HG02870 (cell line): ENCODE measurements at regions not wholly inside any gene's neighbourhood (a gene's known extent, or its start where the extent isn't known, plus 50 kb on each side); places are given as distances from the start of the nearest gene placed in this dataset.
"Not testable (repeated sequence)": the region's sequence is repeated elsewhere in the genome, so short reads cannot be mapped to it uniquely, and the experiment has no call there.

Source experiments
- ATAC-seq: cut with Tn5 transposase; IDR thresholded peaks from one replicate; pipeline ENCODE4 v1.9.1; 2021; ENCODE audit warnings: mild to moderate bottlenecking, moderate library complexity; ENCODE audit not compliant: unreplicated experiment

- no peak for ATAC-seq
Measured at GRCh38 chr11:121873766-121874165, 242.2 kb downstream of the BLID start.

DNA sequence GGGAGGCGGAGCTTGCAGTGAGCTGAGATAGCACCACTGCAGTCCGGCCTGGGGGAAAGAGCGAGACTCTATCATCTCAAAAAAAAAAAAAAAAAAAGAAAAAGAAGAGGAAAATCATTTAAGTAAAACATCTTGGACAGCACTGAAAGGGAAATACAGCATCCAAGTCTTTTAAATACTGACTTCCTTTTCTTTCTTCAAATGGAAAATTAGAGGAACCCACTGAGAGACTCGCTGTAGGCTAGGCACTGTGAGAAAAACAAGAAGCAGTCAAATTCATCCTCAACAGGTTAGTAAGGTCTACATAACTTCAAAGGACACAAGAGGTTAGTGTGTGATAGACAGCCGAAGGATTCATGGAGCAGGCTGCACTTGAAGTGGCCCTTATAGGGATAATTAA lies 243.7 kb downstream of the BLID start:
- ATAC-seq = no peak

- no peak for ATAC-seq
Measured at GRCh38 chr11:121870206-121871045, 245.6 kb downstream of the BLID start.

- ATAC-seq = no peak
Measured at GRCh38 chr11:121869478-121869877, 246.5 kb downstream of the BLID start.

DNA sequence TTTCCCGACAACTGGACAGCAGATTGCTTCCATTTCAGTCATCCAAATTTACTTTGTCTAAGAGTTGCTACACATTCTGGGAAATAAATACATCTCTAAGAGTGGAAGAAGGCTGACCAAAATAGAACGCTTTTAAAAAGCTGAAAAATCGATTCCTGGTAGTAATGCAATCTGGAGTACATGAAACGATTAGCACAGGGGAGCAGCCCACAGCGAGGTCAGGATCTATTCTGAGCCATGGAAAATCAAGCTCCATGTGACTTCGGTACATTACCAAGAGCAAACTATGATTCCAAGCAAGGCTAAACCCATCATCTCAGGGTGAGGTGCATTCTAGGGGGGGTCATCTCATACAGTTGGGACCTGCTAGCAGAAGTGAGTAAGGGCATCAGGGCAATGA lies 249.3 kb downstream of the BLID start:
- no peak for ATAC-seq

DNA sequence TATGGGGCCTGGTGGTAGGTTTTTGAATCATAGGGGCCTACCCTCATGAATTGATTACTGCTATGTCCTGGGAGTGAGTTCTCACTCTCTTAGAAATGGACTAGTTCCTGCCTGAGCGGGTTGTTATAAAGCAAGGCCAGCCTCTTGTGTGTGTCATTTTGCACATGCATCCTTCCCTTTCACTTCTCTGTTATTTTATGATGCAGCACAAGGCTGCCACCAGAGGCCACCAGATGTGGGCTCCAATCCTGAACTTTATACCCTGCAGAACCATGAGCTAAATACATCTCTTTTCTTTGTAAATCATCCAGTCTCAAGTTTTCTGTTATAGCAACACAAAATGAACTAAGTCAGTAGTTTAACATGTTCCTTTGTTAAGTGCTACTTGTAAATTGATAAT lies 251.4 kb downstream of the BLID start:
- no peak for ATAC-seq

DNA sequence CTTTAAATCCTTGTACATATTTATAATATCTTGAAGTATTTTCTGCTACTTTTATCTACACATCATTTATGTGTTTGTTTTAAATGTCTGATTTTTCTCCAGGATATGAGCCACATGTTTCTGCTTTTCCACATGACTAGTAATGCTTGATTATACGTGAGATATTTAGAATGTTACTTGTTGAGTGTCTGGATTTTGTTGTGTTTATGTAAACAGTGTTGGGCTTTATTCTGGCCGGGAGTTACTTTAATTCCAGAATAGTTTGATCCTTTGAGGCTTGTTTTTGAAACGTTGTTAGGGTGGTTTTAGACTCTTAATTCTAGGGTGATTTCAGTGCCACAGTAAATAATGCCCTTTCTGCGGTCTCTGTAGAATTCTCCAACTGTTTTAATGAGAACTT lies 252.9 kb downstream of the BLID start:
- ATAC-seq = no peak

DNA sequence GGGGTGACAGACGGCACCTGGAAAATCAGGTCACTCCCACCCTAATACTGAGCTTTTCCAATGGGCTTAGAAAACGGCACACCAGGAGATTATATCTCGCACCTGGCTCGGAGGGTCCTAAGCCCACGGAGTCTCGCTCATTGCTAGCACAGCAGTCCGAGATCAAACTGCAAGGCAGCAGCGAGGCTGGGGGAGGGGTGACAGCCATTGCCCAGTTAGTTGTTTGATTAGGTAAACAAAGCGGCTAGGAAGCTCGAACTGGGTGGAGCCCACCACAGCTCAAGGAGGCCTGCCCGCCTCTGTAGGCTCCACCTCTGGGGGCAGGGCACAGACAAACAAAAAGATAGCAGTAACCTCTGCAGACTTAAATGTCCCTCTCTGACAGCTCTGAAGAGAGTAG lies 260.9 kb downstream of the BLID start:
- not testable (repeated sequence) for ATAC-seq

- ATAC-seq = no peak
Measured at GRCh38 chr11:121844016-121844415, 272.0 kb downstream of the BLID start.

- no peak for ATAC-seq
Measured at GRCh38 chr11:121842192-121842585, 273.8 kb downstream of the BLID start.

GRCh38 chr11:121841487-121842191 lies 274.4 kb downstream of the BLID start:
- no peak for ATAC-seq

- no peak for ATAC-seq
Measured at GRCh38 chr11:121839781-121840180, 276.2 kb downstream of the BLID start.

- ATAC-seq = no peak
Measured at GRCh38 chr11:121838571-121838970, 277.4 kb downstream of the BLID start.

- ATAC-seq = no peak
Measured at GRCh38 chr11:121833970-121834369, 282.0 kb downstream of the BLID start.

DNA sequence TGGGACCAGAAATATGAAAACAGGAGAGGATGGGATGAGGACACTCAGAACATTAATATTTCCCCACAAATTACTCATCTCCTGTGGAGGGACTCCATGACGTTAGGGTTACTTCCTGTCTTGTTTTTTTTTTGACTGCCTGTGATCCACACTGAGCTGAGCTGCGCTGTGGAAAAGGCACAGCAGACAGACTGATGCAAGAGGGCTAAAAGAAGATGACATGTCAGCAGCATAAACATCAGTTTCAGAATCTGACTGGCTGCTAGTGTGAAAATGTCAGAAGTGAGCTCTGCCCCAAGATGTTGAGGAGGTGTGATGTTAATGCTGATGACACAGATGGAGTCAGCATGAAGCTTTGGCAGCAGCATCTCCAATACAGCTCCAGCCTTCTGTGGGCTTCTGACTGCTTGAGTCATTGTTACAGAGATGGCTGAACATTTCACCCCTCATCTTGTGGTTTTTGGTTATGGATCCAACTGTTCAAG lies 286.8 kb downstream of the BLID start:
- ATAC-seq = no peak

DNA sequence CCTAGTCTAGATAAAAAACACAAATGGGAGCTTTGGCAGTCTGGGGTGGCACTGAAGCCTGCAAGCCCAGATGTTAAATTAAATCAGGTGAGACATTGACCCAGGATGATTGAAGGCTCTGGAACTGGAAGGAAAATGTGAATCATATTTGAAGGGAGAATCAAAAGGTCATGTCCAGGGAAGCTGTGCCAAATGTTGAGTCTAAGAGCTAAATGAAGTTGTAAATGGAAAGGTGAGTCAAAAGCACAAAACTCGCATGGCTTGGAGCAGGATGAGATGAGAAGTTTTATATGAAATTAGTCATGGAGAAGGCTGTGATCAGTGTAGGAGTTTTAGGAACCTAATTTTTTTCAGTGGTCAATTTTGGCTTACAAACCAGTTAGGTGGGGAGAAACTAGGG lies 301.1 kb downstream of the BLID start:
- ATAC-seq = no peak

GRCh38 chr11:121814296-121814695 lies 301.7 kb downstream of the BLID start:
- no peak for ATAC-seq

- ATAC-seq = no peak
Measured at GRCh38 chr11:121810291-121810690, 305.7 kb downstream of the BLID start.

DNA sequence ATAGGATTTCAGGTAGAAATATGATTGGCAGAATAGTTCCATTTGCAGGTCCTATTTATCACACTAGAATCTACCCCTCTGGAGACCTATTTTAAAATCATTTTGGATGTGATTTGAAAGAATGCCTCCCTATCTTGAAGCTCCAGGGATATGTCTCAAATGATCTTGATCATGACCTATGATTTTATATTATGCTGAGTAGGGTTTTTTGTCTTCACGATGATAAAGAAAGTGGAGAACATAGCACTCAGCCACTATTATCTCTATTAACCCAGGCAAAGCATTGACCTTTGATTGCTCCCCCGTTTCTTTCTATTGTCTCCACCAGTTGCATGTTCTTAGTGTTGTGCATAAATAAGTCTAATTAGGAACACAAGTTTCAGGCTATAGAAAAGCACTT lies 307.9 kb downstream of the BLID start:
- no peak for ATAC-seq

DNA sequence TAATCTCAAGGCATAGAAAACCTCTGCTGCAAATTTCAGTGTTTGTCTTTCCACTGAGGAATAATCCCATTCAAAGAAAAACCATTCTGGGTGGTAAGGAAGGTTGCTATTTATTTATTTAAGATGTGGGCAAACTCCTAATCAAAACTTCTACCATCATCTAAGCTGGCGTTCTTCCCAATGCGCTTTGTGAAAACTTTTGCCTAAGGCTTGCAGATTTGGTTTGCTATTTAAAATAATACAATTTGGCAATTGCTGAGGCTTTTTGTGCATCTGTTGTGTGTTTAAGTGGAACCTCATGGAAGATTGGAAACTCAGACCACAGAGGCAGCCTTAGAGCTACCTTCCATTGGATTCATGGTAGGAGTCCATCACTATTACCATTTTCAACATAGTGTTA lies 309.0 kb downstream of the BLID start:
- no peak for ATAC-seq

- no peak for ATAC-seq
Measured at GRCh38 chr11:121802542-121802941, 313.5 kb downstream of the BLID start.

DNA sequence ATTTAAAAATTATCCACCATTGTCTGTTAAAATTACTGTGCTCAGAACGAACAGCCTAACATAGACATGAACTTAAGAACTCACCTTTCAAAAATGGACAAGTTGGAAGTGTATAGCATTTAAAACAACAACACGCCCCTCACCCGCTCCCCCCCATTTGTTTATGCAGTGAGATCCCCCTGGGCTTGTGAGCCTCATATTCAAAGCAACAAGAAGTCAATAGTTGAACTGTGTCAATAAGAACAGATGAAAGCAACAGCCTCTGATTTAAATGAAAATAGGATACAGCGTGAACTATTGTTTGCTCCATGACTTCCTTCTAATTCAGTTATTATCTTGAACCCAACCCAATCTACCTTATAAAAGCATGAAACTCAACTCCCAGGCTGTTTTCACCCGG lies 314.2 kb downstream of the BLID start:
- ATAC-seq = no peak
